ENCODE measurements at regions not wholly inside any gene's neighbourhood (a gene's known extent, or its start where the extent isn't known, plus 50 kb on each side); places are given as distances from the start of the nearest gene placed in this dataset.

GRCh38 chr1:219666242-219666641, 53.3 kb upstream of the ZC3H11B start:
- TF ChIP-seq CTCF (IDR thresholded peaks at IDR 0.05; ENCODE audit: control insufficient read depth, extremely low read depth, insufficient read depth), result no peak
- no peak overlapping the region for H3K4me3 ChIP-seq (ENCODE audit: low read depth, low read length)
- no peak for DNase-seq (ENCODE audit: low read depth)

GRCh38 chr1:219665089-219665488, 52.2 kb upstream of the ZC3H11B start:
- no peak overlapping the region for H3K4me3 ChIP-seq (ENCODE audit: low read depth, low read length)
- no peak for DNase-seq (ENCODE audit: low read depth)
- no peak for TF ChIP-seq CTCF (IDR thresholded peaks at IDR 0.05; ENCODE audit: control insufficient read depth, extremely low read depth, insufficient read depth)

- DNase-seq (ENCODE audit: low read depth), result no peak
- no peak overlapping the region for H3K4me3 ChIP-seq (ENCODE audit: low read depth, low read length)
- no peak for TF ChIP-seq CTCF (IDR thresholded peaks at IDR 0.05; ENCODE audit: control insufficient read depth, extremely low read depth, insufficient read depth)
Measured at GRCh38 chr1:219664310-219665029, 51.6 kb upstream of the ZC3H11B start.

Data from LNCaP clone FGC (cell line).